HepG2 (cell line): ENCODE measurements at regions not wholly inside any gene's neighbourhood (a gene's known extent, or its start where the extent isn't known, plus 50 kb on each side); places are given as distances from the start of the nearest gene placed in this dataset.

Experiments
- ATAC-seq: fragments of 200-7000 bp; cut with Tn5 transposase; 3 replicates; pipeline ENCODE4 v1.9.1; 2020; ENCODE audit warnings: mild to moderate bottlenecking, moderate library complexity
- BruUV-seq: library from RNA; stranded (reverse); fragments of 400-500 nt; replicated peaks from 2 replicates; lab custom pipeline; 2021; lab: Mats Ljungman, UMichigan
- CTCF ChIA-PET: fragments of 300-600 bp; formaldehyde crosslinking; extraction: SDS; loops from one replicate; lab custom pipeline; 2021; ENCODE audit warnings: low total read pairs, inconsistent platforms, low intra/inter-chr PET ratio; lab: Yijun Ruan, JAX
- POLR2A ChIA-PET: fragments of 350-600 bp; sonication (Branson Sonifier 250); formaldehyde crosslinking; loops from one replicate; lab custom pipeline; 2020; ENCODE audit warnings: antibody characterized with exemption, inconsistent platforms; lab: Yijun Ruan, JAX
- DNase-seq: peaks from one replicate; pipeline ENCODE4 v3.0.0-alpha.2; 2015; ENCODE audit warnings: low spot score
- FAIRE-seq: peaks from 3 replicates; lab custom pipeline; 2011; peaks lifted over from hg19 to GRCh38; lab: Jason Lieb, UNC
- H2AFZ ChIP-seq: one replicate; pipeline ENCODE4 v1.6.1; 2011; ENCODE audit warnings: low read length, inconsistent platforms
- H3K27ac ChIP-seq: fragments of 300-600 bp; 3 replicates; pipeline ENCODE4 v1.8.0; 2011; ENCODE audit warnings: mixed run types, mild to moderate bottlenecking, mixed read lengths, low read length, inconsistent platforms; ENCODE audit not compliant: insufficient read depth; ENCODE audit errors: extremely low read length
- H3K27me3 ChIP-seq, 2 experiments: fragments of 200-600 bp in 1 of 2; 2 replicates in 1 of 2; 3 replicates in 1 of 2; pipeline versions ENCODE4 v1.6.0 to v1.8.0; 2011; ENCODE audit warnings: low read length in 2 of 2, mild to moderate bottlenecking in 2 of 2, moderate library complexity in 2 of 2, inconsistent platforms in 1 of 2; ENCODE audit not compliant: insufficient read depth in 2 of 2, control insufficient read depth in 1 of 2
- H3K36me3 ChIP-seq, 2 experiments: fragments of 200-600 bp in 1 of 2; replicated peaks in 1 of 2; 2 replicates in 1 of 2; 3 replicates in 1 of 2; pipeline versions ENCODE4 v1.5.1 to v1.8.0; 2011; ENCODE audit warnings: low read length in 2 of 2, inconsistent platforms in 1 of 2; ENCODE audit not compliant: insufficient read depth in 2 of 2, control insufficient read depth in 1 of 2
- H3K4me1 ChIP-seq: 2 replicates; pipeline ENCODE4 v1.5.1; 2012; ENCODE audit warnings: low read length, inconsistent platforms; ENCODE audit not compliant: insufficient read depth
- H3K4me2 ChIP-seq: 2 replicates; pipeline ENCODE4 v1.6.0; 2011; ENCODE audit warnings: low read depth, low read length, inconsistent platforms
- H3K4me3 ChIP-seq, 3 experiments: fragments of 200-600 bp in 1 of 3; sonication (generic), shearing (Covaris generic) in 1 of 3; replicated peaks in 1 of 3; 2 replicates each; pipeline ENCODE4 v1.5.1; 2011 to 2016; ENCODE audit warnings: low read length in 3 of 3, inconsistent platforms in 2 of 3, low read depth in 2 of 3, mild to moderate bottlenecking in 2 of 3, control low read depth in 1 of 3, mixed read lengths in 1 of 3; ENCODE audit not compliant: insufficient read depth in 1 of 3
- H3K79me2 ChIP-seq: one replicate; pipeline ENCODE4 v1.6.1; 2011; ENCODE audit warnings: low read length, inconsistent platforms; ENCODE audit not compliant: insufficient read depth
- H3K9ac ChIP-seq: 2 replicates; pipeline ENCODE4 v1.6.0; 2011; ENCODE audit warnings: mild to moderate bottlenecking, low read depth, low read length, inconsistent platforms; ENCODE audit not compliant: insufficient read depth
- H3K9me3 ChIP-seq: 2 replicates; pipeline ENCODE4 v1.5.1; 2012; ENCODE audit warnings: mild to moderate bottlenecking, low read length
- H4K20me1 ChIP-seq: 2 replicates; pipeline ENCODE4 v1.6.0; 2011; ENCODE audit warnings: inconsistent platforms, mild to moderate bottlenecking, low read length, moderate library complexity; ENCODE audit not compliant: insufficient read depth
- IKZF4 ChIP-seq: sonication (generic); formaldehyde crosslinking; IDR thresholded peaks from 2 replicates; pipeline ENCODE4 v1.5.1; 2020; ENCODE audit warnings: borderline replicate concordance, mild to moderate bottlenecking, low read depth, missing genetic modification reagents; ENCODE audit errors: not compliant biosample characterization
- RORA ChIP-seq: sonication (generic); formaldehyde crosslinking; IDR thresholded peaks from 2 replicates; pipeline ENCODE4 v1.5.0; 2020; ENCODE audit warnings: mild to moderate bottlenecking, missing genetic modification reagents, moderate library complexity
- TBX3 ChIP-seq: fragments of 450-650 bp; IDR thresholded peaks from 2 replicates; pipeline ENCODE4 v1.6.1; 2017; ENCODE audit warnings: antibody characterized with exemption, mild to moderate bottlenecking, inconsistent platforms, borderline replicate concordance
- WGBS: methylation state at CpG from one replicate; pipeline ENCODE4 v1.1.6; 2017; ENCODE audit warnings: low lambda C conversion rate; 5-methylcytosine and 5-hydroxymethylcytosine counted together
- in situ Hi-C: cut with HindIII; loops from 2 replicates; pipeline ENCODE4 v1.10.0; 2017; ENCODE audit warnings: low pct_unique_long_range_greater_than_20kb; ENCODE audit not compliant: extremely low pct_ligation_motif_present
- intact Hi-C: fragments of 100-400 bp; cut with micrococcal nuclease; formaldehyde crosslinking; loops from one replicate; pipeline ENCODE4 v1.10.0; 2022; ENCODE audit not compliant: unreplicated experiment

- POLR2A ChIA-PET, result no interaction called here
Observed at GRCh38 chr4:136540747-136541146, 991.5 kb downstream of the PCDH18 start.

GRCh38 chr4:136528131-136528530 is 1004.2 kb downstream of the PCDH18 start:
- Histone ChIP-seq H3K4me1 (no peaks in the 10 kb centered on the region), H3K4me3 (no peak overlapping the region), H3K27ac (no peak overlapping the region), H3K27me3 (no peaks in the 10 kb centered on the region), H3K4me2 (no peak overlapping the region), H3K9ac (no peak overlapping the region), H2AFZ (no peak overlapping the region), H4K20me1 (no peaks in the 10 kb centered on the region), H3K79me2 (no peaks in the 10 kb centered on the region), H3K36me3 (no peaks in the 10 kb centered on the region), H3K9me3 (no peaks in the 10 kb centered on the region)
- TF ChIP-seq IKZF4 (CRISPR knock-in tag) (no peak), TBX3 (no peak)
- no peak for FAIRE-seq
- intact Hi-C loops, result no loop called here
- in situ Hi-C loops, result no loop called here
- no TSS peak for BruUV-seq
- ChIA-PET CTCF (no interaction called here), POLR2A (no interaction called here)
- DNase-seq, result no peak
- no peak for ATAC-seq

More at GRCh38 chr4:136540747-136541146, 991.5 kb downstream of the PCDH18 start:
- in situ Hi-C loops, result no loop called here
- H3K4me3 ChIP-seq, result no peak overlapping the region
- DNase-seq, result no peak
- no peaks in the 10 kb centered on the region for H3K9me3 ChIP-seq
- CTCF ChIA-PET, result no interaction called here
- no peaks in the 10 kb centered on the region for H3K79me2 ChIP-seq
- 37% methylated on average over 2 of the region's 2 CpGs for WGBS
- FAIRE-seq, result no peak
- H3K9ac ChIP-seq, result no peak overlapping the region
- no peaks in the 10 kb centered on the region for H4K20me1 ChIP-seq
- no peak overlapping the region for H2AFZ ChIP-seq
- H3K27ac ChIP-seq, result no peak overlapping the region
- H3K4me1 ChIP-seq, result no peaks in the 10 kb centered on the region
- H3K27me3 ChIP-seq, result no peaks in the 10 kb centered on the region
- no peak for TF ChIP-seq RORA (CRISPR knock-in tag)
- no TSS peak for BruUV-seq
- H3K4me2 ChIP-seq, result no peak overlapping the region
- intact Hi-C loops, result no loop called here
- H3K36me3 ChIP-seq, result no peaks in the 10 kb centered on the region
- no peak for ATAC-seq
